Keratinocyte (primary cell): ENCODE measurements at regions not wholly inside any gene's neighbourhood (a gene's known extent, or its start where the extent isn't known, plus 50 kb on each side); places are given as distances from the start of the nearest gene placed in this dataset.

ENCODE experiments used
- DNase-seq: peaks from one replicate; pipeline ENCODE4 v3.0.0-alpha.2; 2011; ENCODE audit warnings: low read depth, missing footprints, low spot score
- FAIRE-seq: peaks from 2 replicates; lab custom pipeline; 2011; peaks lifted over from hg19 to GRCh38; lab: Jason Lieb, UNC
- H2AFZ ChIP-seq: 2 replicates; pipeline ENCODE4 v1.6.0; 2012; ENCODE audit warnings: low read length, control low read depth, inconsistent platforms; ENCODE audit not compliant: control insufficient read depth
- H3K27ac ChIP-seq: 2 replicates; pipeline ENCODE4 v1.5.1; 2011; ENCODE audit warnings: low read length; ENCODE audit not compliant: control insufficient read depth, insufficient read depth
- H3K27me3 ChIP-seq: 3 replicates; pipeline ENCODE4 v1.6.0; 2011; ENCODE audit warnings: low read length; ENCODE audit not compliant: control insufficient read depth, insufficient read depth; ENCODE audit errors: extremely low read depth
- H3K36me3 ChIP-seq, 2 experiments: 2 replicates in 1 of 2; 3 replicates in 1 of 2; pipeline ENCODE4 v1.5.1; 2011; ENCODE audit warnings: low read length in 2 of 2, mild to moderate bottlenecking in 1 of 2; ENCODE audit not compliant: control insufficient read depth in 2 of 2, insufficient read depth in 2 of 2; ENCODE audit errors: extremely low read depth in 1 of 2
- H3K4me1 ChIP-seq: 3 replicates; pipeline ENCODE4 v1.5.1; 2011; ENCODE audit warnings: low read length; ENCODE audit not compliant: control insufficient read depth, insufficient read depth; ENCODE audit errors: extremely low read depth
- H3K4me2 ChIP-seq: 3 replicates; pipeline ENCODE4 v1.6.0; 2011; ENCODE audit warnings: low read depth, low read length; ENCODE audit not compliant: control insufficient read depth, insufficient read depth; ENCODE audit errors: extremely low read depth
- H3K4me3 ChIP-seq, 3 experiments: fragments of 200-600 bp in 1 of 3; sonication (generic) in 1 of 3; 2 replicates in 2 of 3; 3 replicates in 1 of 3; pipeline ENCODE4 v1.5.1; 2011 to 2016; ENCODE audit warnings: low read length in 3 of 3, mild to moderate bottlenecking in 3 of 3, control low read depth in 2 of 3, inconsistent platforms in 1 of 3, low read depth in 1 of 3, mixed read lengths in 1 of 3, mixed run types in 1 of 3, moderate library complexity in 1 of 3; ENCODE audit not compliant: control insufficient read depth in 2 of 3, insufficient read depth in 2 of 3; ENCODE audit errors: extremely low read depth in 1 of 3
- H3K79me2 ChIP-seq: 2 replicates; pipeline ENCODE4 v1.6.0; 2012; ENCODE audit warnings: low read length; ENCODE audit not compliant: control insufficient read depth, insufficient read depth
- H3K9ac ChIP-seq: 3 replicates; pipeline ENCODE4 v1.6.0; 2011; ENCODE audit warnings: low read length; ENCODE audit not compliant: control insufficient read depth, insufficient read depth; ENCODE audit errors: extremely low read depth
- H3K9me1 ChIP-seq: 3 replicates; pipeline ENCODE4 v1.6.0; 2011; ENCODE audit warnings: low read length; ENCODE audit not compliant: control insufficient read depth, insufficient read depth; ENCODE audit errors: extremely low read depth
- H3K9me3 ChIP-seq: 2 replicates; pipeline ENCODE4 v1.5.1; 2012; ENCODE audit warnings: low read depth, low read length; ENCODE audit not compliant: control insufficient read depth
- H4K20me1 ChIP-seq: 3 replicates; pipeline ENCODE4 v1.6.0; 2011; ENCODE audit warnings: low read length; ENCODE audit not compliant: control insufficient read depth, insufficient read depth; ENCODE audit errors: extremely low read depth
- CTCF ChIP-seq, 3 experiments: IDR thresholded peaks in 1 of 3; conservative IDR thresholded peaks in 1 of 3; optimal IDR thresholded peaks in 1 of 3; 2 replicates in 2 of 3; 3 replicates in 1 of 3; pipeline versions ENCODE3 to v1.5.1; 2011; ENCODE audit warnings: low read length in 3 of 3, mild to moderate bottlenecking in 3 of 3, moderate library complexity in 2 of 3, control low read depth in 1 of 3, inconsistent platforms in 1 of 3; ENCODE audit not compliant: insufficient read depth in 2 of 3; ENCODE audit errors: extremely low read depth in 1 of 3
- EZH2 ChIP-seq: IDR thresholded peaks from one replicate; pipeline ENCODE4 v1.6.1; 2012; ENCODE audit warnings: inconsistent platforms, mild to moderate bottlenecking, low read length, moderate library complexity
- dilution Hi-C: fragments of 300-500 bp; cut with MboI; formaldehyde crosslinking; loops from one replicate; pipeline ENCODE4 v1.7.0; 2020; ENCODE audit warnings: low sequenced_read_pairs; ENCODE audit not compliant: extremely low pct_ligation_motif_present

GRCh38 chr2:604385-604784 lies 72.8 kb downstream of the TMEM18 start:
- Histone ChIP-seq H3K9ac (no peak overlapping the region), H3K27ac (no peak overlapping the region), H3K4me2 (no peak overlapping the region), H3K36me3 (no peaks in the 10 kb centered on the region), H3K9me1 (no peaks in the 10 kb centered on the region), H3K9me3 (peaks cover 5% of the 10 kb centered on the region), H2AFZ (no peak overlapping the region), H3K27me3 (no peaks in the 10 kb centered on the region), H3K4me1 (no peaks in the 10 kb centered on the region), H3K79me2 (no peaks in the 10 kb centered on the region), H4K20me1 (no peaks in the 10 kb centered on the region), H3K4me3 (no peak overlapping the region)
- FAIRE-seq (no peak), DNase-seq (no peak)
- TF ChIP-seq CTCF (optimal IDR thresholded peaks at IDR 0.05 in 1 of 3, IDR thresholded peaks at IDR 0.05 in 1 of 3, conservative IDR thresholded peaks at IDR 0.05 in 1 of 3; ENCODE audit: extremely low read depth in 1 of 3, insufficient read depth in 2 of 3, low read length in 3 of 3) (no peak), EZH2 (no peak)
- dilution Hi-C loops = no loop called here

- no peak for FAIRE-seq
- no peak overlapping the region for H2AFZ ChIP-seq
These were observed 73.3 kb downstream of the TMEM18 start for GRCh38 chr2:603869-604268.

More at GRCh38 chr2:603869-604268, 73.3 kb downstream of the TMEM18 start:
- dilution Hi-C loops = no loop called here
- no peak overlapping the region for H3K4me2 ChIP-seq
- H3K27me3 ChIP-seq = no peaks in the 10 kb centered on the region
- no peaks in the 10 kb centered on the region for H3K9me1 ChIP-seq
- H4K20me1 ChIP-seq = no peaks in the 10 kb centered on the region
- no peaks in the 10 kb centered on the region for H3K36me3 ChIP-seq
- H3K4me3 ChIP-seq = no peak overlapping the region
- H3K4me1 ChIP-seq = no peaks in the 10 kb centered on the region
- peaks cover 5% of the 10 kb centered on the region for H3K9me3 ChIP-seq
- H3K27ac ChIP-seq = no peak overlapping the region
- H3K79me2 ChIP-seq = no peaks in the 10 kb centered on the region
- TF ChIP-seq CTCF (optimal IDR thresholded peaks at IDR 0.05 in 1 of 3, IDR thresholded peaks at IDR 0.05 in 1 of 3, conservative IDR thresholded peaks at IDR 0.05 in 1 of 3; ENCODE audit: extremely low read depth in 1 of 3, insufficient read depth in 2 of 3, low read length in 3 of 3) (no peak), EZH2 (no peak)
- no peak overlapping the region for H3K9ac ChIP-seq
- no peak for DNase-seq
